Effector CD8-positive, alpha-beta T cell (primary cell): ENCODE measurements at regions not wholly inside any gene's neighbourhood (a gene's known extent, or its start where the extent isn't known, plus 50 kb on each side); places are given as distances from the start of the nearest gene placed in this dataset.

Experiments
- DNase-seq: peaks from one replicate; lab custom pipeline; 2025; lab: John Stamatoyannopoulos, UW

- no peak for DNase-seq
These were observed 427.9 kb upstream of the B3GALT2 start for GRCh38 chr1:193614275-193614674.

DNA sequence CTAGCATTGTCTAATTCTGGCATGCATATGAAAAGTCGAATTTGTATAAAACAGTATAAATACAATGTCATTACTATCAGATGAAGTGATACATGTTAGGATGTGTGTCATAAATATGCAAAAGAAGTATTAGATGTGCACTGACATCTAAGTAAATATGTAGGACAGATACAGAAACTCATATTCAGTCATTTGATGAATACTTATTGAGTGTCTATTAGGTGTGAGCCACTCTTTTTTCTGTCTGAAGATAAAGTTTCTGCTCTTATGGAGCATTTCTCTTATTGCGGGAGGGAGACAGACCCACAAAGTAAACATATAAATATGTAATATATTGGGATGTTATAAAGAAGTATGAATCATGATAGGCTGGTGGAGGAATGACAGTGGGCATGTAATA is 426.6 kb upstream of the B3GALT2 start:
- DNase-seq, result no peak

- DNase-seq, result no peak
These were observed 423.2 kb upstream of the B3GALT2 start for GRCh38 chr1:193609592-193609991.

- no peak for DNase-seq
These were observed 421.4 kb upstream of the B3GALT2 start for GRCh38 chr1:193607787-193608186.

GRCh38 chr1:193606035-193606434 is 419.6 kb upstream of the B3GALT2 start:
- DNase-seq, result no peak

- DNase-seq, result no peak
These were observed 416.3 kb upstream of the B3GALT2 start for GRCh38 chr1:193602705-193603104.

DNA sequence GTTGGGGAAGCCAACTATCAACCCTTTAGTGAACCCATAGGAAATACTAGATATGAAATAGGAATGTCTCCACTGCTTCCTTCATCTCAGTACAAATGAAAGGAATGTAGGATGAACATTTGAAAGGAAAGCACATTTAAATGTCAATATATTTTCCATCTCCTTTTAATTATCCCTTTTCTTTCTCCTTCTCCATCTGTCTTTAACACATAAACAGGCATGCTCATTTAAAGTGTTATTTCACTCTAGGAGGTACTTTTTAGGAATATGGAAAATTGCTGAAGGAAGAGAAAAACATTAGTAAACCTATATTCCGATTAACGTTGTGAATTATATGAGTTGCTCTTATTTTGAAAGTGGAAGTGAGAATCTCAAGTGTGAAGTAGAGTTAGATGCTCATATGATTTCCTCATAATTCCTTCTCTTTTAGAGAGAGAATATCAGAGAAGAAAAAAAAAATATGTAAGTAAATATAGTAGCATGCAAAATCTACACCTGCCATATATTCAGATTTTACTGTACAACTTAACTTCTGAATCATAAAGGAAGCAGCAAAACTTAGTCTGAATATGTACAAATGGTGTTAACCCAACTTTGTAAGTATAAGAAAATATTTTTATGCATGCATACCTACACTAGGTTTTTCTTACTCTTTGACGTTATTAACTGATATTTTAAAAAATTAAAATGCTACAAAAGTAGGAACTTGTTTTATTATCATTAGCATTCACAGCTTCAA is 406.9 kb upstream of the B3GALT2 start:
- DNase-seq, result no peak

DNA sequence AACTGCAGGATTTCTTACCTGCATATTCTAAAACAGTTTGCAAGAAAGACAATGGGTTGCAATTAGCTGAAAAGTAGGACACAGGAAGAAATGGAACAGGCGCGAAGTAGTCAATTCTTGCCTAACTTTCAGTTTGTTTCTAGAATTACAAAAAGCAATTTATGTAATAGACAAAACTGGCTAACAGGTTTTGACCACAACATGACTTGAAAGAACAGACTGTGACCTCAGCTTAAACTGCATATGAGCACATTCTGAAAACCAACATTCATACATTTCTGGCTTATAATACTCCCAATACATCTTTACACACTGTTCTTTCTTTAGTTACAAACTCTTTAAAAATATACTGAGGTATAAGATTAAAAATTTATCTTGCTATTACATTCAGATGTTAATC is 405.9 kb upstream of the B3GALT2 start:
- no peak for DNase-seq

- DNase-seq, result no peak
These were observed 403.7 kb upstream of the B3GALT2 start for GRCh38 chr1:193590102-193590501.

DNA sequence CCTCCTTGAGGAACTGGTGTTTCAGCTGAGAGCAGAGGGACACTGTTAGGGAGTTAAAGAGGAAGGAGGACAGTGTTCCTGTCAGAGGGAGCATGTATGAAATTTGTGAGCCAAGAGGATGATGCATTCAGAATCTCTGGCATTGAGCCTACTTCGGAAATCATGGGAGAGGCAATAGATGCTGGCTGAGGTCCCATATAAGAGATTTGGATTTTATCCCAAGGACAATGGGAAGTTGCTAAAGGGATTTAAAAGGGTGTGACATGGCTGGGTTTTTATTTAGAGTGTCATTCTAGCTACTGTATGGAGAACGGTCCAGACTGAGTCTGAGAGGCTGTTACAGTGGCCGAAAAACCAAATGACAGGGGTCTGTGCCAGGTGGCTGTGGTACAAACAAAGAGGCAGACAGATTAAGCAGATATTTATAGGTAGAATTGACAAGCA is 403.2 kb upstream of the B3GALT2 start:
- no peak for DNase-seq

GRCh38 chr1:193588311-193589082 is 402.1 kb upstream of the B3GALT2 start:
- no peak for DNase-seq

DNA sequence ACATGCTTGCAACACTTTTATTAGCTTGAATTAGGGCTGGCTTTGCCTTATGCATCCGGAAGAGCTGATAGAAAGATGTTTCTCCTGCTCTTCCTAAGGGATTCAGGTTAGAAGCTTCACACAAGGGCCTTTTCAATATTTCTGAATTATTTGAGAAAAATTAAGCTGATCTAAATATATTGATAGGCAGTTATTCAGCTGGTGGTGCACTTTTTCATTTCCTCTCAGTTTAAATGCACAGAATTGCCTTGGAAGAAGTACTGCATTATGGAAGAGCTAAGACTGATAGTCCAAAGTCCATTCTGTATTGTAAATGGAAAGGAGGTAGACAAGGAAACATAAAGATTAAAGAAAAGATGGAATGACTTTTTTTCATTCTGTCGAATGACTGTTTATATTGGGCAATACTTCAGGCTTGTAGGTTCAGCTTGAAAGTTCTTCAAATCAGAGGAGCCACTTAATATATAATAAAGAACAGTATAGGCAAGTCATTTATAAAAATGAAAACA is 398.4 kb upstream of the B3GALT2 start:
- DNase-seq, result no peak

GRCh38 chr1:193581341-193581740 is 394.9 kb upstream of the B3GALT2 start:
- DNase-seq, result no peak

DNA sequence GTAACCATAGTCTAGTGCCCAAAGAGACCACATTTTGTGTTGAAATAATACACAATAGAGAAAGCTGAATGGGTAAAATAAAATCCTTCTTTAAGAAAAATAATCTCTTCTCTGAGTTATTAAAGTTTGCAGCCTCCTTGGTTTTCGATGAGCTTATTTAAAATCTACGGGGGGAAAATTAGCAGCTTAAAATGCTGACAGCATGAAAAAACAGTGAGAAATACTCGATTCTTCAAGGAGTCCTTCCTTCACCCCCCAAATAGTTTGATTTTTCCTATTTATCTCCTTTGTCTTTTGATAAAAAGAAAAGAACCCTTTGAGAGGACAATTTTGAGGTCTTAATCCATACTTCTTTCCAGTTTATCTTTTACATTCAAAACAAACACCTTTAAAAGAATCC is 394.0 kb upstream of the B3GALT2 start:
- no peak for DNase-seq

GRCh38 chr1:193579323-193579722 is 392.9 kb upstream of the B3GALT2 start:
- DNase-seq, result no peak

GRCh38 chr1:193574913-193575312 is 388.5 kb upstream of the B3GALT2 start:
- no peak for DNase-seq

- no peak for DNase-seq
These were observed 383.5 kb upstream of the B3GALT2 start for GRCh38 chr1:193569983-193570269.

GRCh38 chr1:193569096-193569982 is 382.9 kb upstream of the B3GALT2 start:
- DNase-seq, result no peak

- DNase-seq, result no peak
These were observed 382.1 kb upstream of the B3GALT2 start for GRCh38 chr1:193568512-193568911.

DNA sequence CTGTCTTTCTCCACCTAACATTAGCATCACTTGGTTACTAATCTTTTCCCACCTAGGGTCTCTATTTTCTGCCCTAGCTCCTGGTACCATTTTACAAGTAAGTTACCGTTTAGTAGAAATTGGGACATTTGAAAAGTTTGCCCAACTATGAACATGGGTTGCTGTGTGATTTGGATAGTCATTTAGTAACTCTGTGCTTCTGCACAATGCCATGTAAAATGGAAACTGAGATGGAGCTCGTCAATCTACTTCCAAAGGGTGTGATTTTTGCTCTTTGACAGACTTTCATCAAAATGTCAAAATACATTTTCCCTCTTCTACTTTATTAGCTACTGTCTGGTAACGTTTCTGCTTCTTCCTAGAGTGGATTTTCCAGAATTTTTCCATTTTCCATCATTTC is 381.5 kb upstream of the B3GALT2 start:
- no peak for DNase-seq

DNA sequence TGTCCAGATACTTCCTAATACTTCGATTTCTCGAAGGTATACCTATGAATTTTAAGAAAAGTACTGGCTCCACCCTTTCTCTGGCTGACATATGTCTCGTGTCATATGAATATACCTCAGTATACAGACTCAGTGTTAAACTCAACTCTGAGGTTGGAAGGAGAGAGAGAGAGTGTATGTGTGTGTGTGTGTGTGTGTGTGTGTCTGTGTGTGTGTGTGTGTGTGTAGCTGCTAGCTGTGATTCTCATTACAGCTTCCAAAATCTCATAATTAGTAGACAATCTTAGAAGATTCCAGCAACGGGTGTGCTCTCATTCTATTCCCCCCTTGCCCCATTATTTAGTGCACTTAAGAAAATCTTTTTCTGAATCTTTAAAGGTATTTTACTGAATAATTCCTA is 380.3 kb upstream of the B3GALT2 start:
- no peak for DNase-seq

DNA sequence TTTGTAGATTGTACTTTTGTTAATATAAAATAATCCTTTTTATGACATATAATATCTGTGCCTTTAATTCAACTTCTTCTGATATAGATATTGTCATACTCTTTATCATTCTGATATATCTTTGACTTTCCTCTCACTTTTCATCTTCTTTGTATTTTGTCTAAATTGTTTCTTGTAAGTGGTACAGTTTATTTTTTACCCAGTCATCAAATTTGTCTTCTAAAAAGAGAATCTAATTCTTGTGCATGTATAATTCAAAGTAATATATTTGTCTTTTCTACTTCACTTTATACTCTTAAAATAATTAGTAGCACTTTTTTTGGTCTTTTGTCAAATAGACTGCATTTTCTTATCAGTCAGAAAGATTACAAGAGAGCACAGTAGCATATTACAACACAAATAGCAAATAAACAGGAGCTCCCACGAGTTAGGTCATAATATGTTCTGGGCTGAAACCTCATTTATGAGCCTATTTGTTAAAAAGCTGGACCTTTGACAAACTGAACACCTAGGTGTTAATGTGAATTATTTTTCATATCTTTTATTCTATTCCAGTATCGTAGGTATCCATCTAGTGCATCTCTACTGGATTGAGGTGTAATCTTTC is 379.7 kb upstream of the B3GALT2 start:
- no peak for DNase-seq
